ENCODE measurements at regions not wholly inside any gene's neighbourhood (a gene's known extent, or its start where the extent isn't known, plus 50 kb on each side); places are given as distances from the start of the nearest gene placed in this dataset.

GRCh38 chr5:118555727-118556126 is 432.6 kb downstream of the DTWD2 start:
- DNase-seq (ENCODE audit: low read depth in 4 of 4, low spot score in 2 of 4), result no peak

- DNase-seq (ENCODE audit: low read depth in 4 of 4, low spot score in 2 of 4), result peak in 1 of 4 donors; percentile 13
These were observed 433.4 kb downstream of the DTWD2 start for GRCh38 chr5:118554981-118555380.

GRCh38 chr5:118554241-118554640 is 434.1 kb downstream of the DTWD2 start:
- no peak for DNase-seq (ENCODE audit: low read depth in 4 of 4, low spot score in 2 of 4)

- no peak for DNase-seq (ENCODE audit: low read depth in 4 of 4, low spot score in 2 of 4)
These were observed 434.7 kb downstream of the DTWD2 start for GRCh38 chr5:118553662-118554061.

GRCh38 chr5:118552731-118553360 is 435.5 kb downstream of the DTWD2 start:
- DNase-seq (ENCODE audit: low read depth in 4 of 4, low spot score in 2 of 4), result no peak

- no peak for DNase-seq (ENCODE audit: low read depth in 4 of 4, low spot score in 2 of 4)
These were observed 436.2 kb downstream of the DTWD2 start for GRCh38 chr5:118552146-118552545.

GRCh38 chr5:118551716-118552115 is 436.6 kb downstream of the DTWD2 start:
- DNase-seq (ENCODE audit: low read depth in 4 of 4, low spot score in 2 of 4), result no peak

GRCh38 chr5:118551031-118551430 is 437.3 kb downstream of the DTWD2 start:
- DNase-seq (ENCODE audit: low read depth in 4 of 4, low spot score in 2 of 4), result no peak

GRCh38 chr5:118548761-118549720 is 439.3 kb downstream of the DTWD2 start:
- no peak for DNase-seq (ENCODE audit: low read depth in 4 of 4, low spot score in 2 of 4)

- no peak for DNase-seq (ENCODE audit: low read depth in 4 of 4, low spot score in 2 of 4)
These were observed 442.9 kb downstream of the DTWD2 start for GRCh38 chr5:118545470-118545869.

GRCh38 chr5:118544887-118545449 is 443.4 kb downstream of the DTWD2 start:
- DNase-seq (ENCODE audit: low read depth in 4 of 4, low spot score in 2 of 4), result no peak

GRCh38 chr5:118533923-118534322 is 454.4 kb downstream of the DTWD2 start:
- no peak for DNase-seq (ENCODE audit: low read depth in 4 of 4, low spot score in 2 of 4)

GRCh38 chr5:118533156-118533555 is 455.2 kb downstream of the DTWD2 start:
- no peak for DNase-seq (ENCODE audit: low read depth in 4 of 4, low spot score in 2 of 4)

- DNase-seq (ENCODE audit: low read depth in 4 of 4, low spot score in 2 of 4), result no peak
These were observed 457.1 kb downstream of the DTWD2 start for GRCh38 chr5:118531276-118531675.

GRCh38 chr5:118529361-118530144 is 458.8 kb downstream of the DTWD2 start:
- DNase-seq (ENCODE audit: low read depth in 4 of 4, low spot score in 2 of 4), result no peak

- no peak for DNase-seq (ENCODE audit: low read depth in 4 of 4, low spot score in 2 of 4)
These were observed 465.7 kb downstream of the DTWD2 start for GRCh38 chr5:118522626-118523025.

GRCh38 chr5:118520771-118521415 is 467.5 kb downstream of the DTWD2 start:
- DNase-seq (ENCODE audit: low read depth in 4 of 4, low spot score in 2 of 4), result no peak

GRCh38 chr5:118519466-118519865 is 468.9 kb downstream of the DTWD2 start:
- no peak for DNase-seq (ENCODE audit: low read depth in 4 of 4, low spot score in 2 of 4)

- DNase-seq (ENCODE audit: low read depth in 4 of 4, low spot score in 2 of 4), result no peak
These were observed 469.6 kb downstream of the DTWD2 start for GRCh38 chr5:118518720-118519119.

- no peak for DNase-seq (ENCODE audit: low read depth in 4 of 4, low spot score in 2 of 4)
These were observed 476.5 kb downstream of the DTWD2 start for GRCh38 chr5:118511846-118512245.

Data from left renal cortex interstitium (tissue), 4 donors.